GM12872 (cell line): ENCODE measurements at regions not wholly inside any gene's neighbourhood (a gene's known extent, or its start where the extent isn't known, plus 50 kb on each side); places are given as distances from the start of the nearest gene placed in this dataset.

ENCODE experiments used
- CTCF ChIP-seq: IDR thresholded peaks from 3 replicates; pipeline ENCODE4 v1.5.1; 2011; ENCODE audit warnings: low read depth, mild to moderate bottlenecking, low read length, moderate library complexity; ENCODE audit not compliant: insufficient read depth

- TF ChIP-seq CTCF = no peak
Measured at GRCh38 chr15:79653533-79653932, 221.4 kb downstream of the MINAR1 start.

- TF ChIP-seq CTCF = no peak
Measured at GRCh38 chr15:79656151-79657000, 224.2 kb downstream of the MINAR1 start.

GRCh38 chr15:79657722-79658121 is 225.6 kb downstream of the MINAR1 start:
- no peak for TF ChIP-seq CTCF

- no peak for TF ChIP-seq CTCF
Measured at GRCh38 chr15:79659691-79660090, 227.6 kb downstream of the MINAR1 start.

GRCh38 chr15:79661411-79661810 is 229.3 kb downstream of the MINAR1 start:
- TF ChIP-seq CTCF = no peak

- TF ChIP-seq CTCF = no peak
Measured at GRCh38 chr15:79673416-79674123, 223.2 kb downstream of the MTHFS start.

- no peak for TF ChIP-seq CTCF
Measured at GRCh38 chr15:79674124-79674465, 222.7 kb downstream of the MTHFS start.
